Stimulated activated naive CD8-positive, alpha-beta T cell treated with anti-CD3 and anti-CD28 coated beads, Interleukin-15, Interleukin-2, amounts not matched to agents 100 U/mL and 50 U/mL, for 24 hours (primary cell): ENCODE measurements at regions not wholly inside any gene's neighbourhood (a gene's known extent, or its start where the extent isn't known, plus 50 kb on each side); places are given as distances from the start of the nearest gene placed in this dataset.
"Not testable (repeated sequence)": the region's sequence is repeated elsewhere in the genome, so short reads cannot be mapped to it uniquely, and the experiment has no call there.

Source experiments
- ATAC-seq: fragments of 150-1000 bp; cut with Tn5 transposase; one replicate; pipeline ENCODE4 v1.10.0; 2021
- DNase-seq: peaks from one replicate; pipeline ENCODE4 v3.0.0; 2021

GRCh38 chr5:84478603-84479002 is 93.9 kb upstream of the EDIL3 start:
- no peak for DNase-seq
- no peak for ATAC-seq

GRCh38 chr5:84477485-84477884 is 92.8 kb upstream of the EDIL3 start:
- ATAC-seq = no peak
- no peak for DNase-seq

- DNase-seq (no peak), ATAC-seq (no peak)
These were observed 89.4 kb upstream of the EDIL3 start for GRCh38 chr5:84474126-84474525.

GRCh38 chr5:84453405-84453804 is 68.7 kb upstream of the EDIL3 start:
- ATAC-seq = no peak

DNA sequence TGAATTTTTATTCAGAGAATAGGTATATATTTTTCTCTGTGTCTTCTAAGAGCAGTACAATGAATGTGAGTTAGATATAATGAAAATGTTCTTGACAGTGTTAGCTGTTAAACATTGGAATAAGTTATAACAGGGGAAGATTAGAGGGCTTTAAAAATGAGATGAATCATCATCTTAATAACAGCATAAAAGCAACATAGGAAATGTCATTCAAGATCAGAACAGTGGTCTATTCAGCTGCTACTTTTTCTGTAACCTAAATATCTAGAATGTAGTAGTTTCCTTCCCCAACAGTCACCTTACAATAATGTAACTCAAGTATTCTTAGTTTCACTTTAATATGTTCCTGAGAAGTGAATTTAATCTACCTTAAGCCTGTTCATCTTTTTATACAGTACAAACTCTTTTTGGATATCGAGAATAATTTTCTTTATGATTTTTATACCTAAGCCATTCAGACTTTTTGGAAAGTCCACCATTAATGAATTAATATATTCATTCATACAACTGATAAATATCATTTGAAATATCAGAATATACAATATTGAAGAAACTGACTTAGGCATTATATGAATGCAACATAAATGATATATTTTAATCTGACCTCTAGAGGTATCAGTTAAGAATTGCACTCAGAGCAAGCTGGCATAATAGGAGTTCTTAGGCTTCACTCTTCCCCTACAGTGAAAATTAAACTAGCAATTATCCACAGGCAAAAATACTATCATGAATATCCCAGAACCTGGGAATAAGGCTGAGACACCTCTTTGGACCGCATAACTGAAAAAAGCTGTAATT is 66.1 kb upstream of the EDIL3 start:
- ATAC-seq = no peak

More at GRCh38 chr5:84453405-84453804, 68.7 kb upstream of the EDIL3 start:
- DNase-seq = no peak

GRCh38 chr5:84445049-84445685 is 60.5 kb upstream of the EDIL3 start:
- DNase-seq = no peak
- ATAC-seq = no peak

More for the DNA sequence above, 66.1 kb upstream of the EDIL3 start:
- no peak for DNase-seq

- no peak for DNase-seq
These were observed 53.8 kb upstream of the EDIL3 start for GRCh38 chr5:84438456-84438855.

GRCh38 chr5:84437673-84438315 is 53.1 kb upstream of the EDIL3 start:
- DNase-seq (no peak), ATAC-seq (no peak)

More at GRCh38 chr5:84438456-84438855, 53.8 kb upstream of the EDIL3 start:
- ATAC-seq = no peak

GRCh38 chr5:84436866-84437265 is 52.2 kb upstream of the EDIL3 start:
- no peak for DNase-seq
- ATAC-seq = no peak

GRCh38 chr5:84435861-84436346 is 51.2 kb upstream of the EDIL3 start:
- not testable (repeated sequence) for DNase-seq, ATAC-seq
